GM21723 (cell line): ENCODE measurements at regions not wholly inside any gene's neighbourhood (a gene's known extent, or its start where the extent isn't known, plus 50 kb on each side); places are given as distances from the start of the nearest gene placed in this dataset.
"Not testable (repeated sequence)": the region's sequence is repeated elsewhere in the genome, so short reads cannot be mapped to it uniquely, and the experiment has no call there.

ENCODE experiments used
- ATAC-seq: cut with Tn5 transposase; IDR thresholded peaks from one replicate; pipeline ENCODE4 v1.9.1; 2021; ENCODE audit warnings: mild to moderate bottlenecking, moderate library complexity; ENCODE audit not compliant: unreplicated experiment

GRCh38 chr7:131653418-131654248, 97.2 kb upstream of the PODXL start:
- ATAC-seq: no peak

DNA sequence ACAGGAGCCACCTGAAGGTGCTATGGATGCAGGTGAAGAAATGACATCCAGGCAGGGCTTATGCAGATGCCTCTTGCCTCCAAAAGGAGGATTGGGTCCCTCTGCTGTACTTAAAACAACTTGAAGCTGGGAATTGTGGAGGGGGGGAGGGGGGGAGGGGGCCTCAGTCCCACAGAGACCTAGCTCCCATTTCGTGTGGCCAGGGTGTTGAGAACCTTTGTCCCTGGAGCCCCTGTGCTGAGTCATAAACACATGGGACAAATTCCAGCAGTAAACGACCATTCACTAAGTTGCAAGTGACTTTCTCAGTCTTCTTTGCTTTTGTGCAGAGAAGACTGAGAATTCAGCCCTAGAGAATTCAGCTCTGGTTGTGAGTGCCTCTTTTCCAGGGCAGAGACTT, 96.5 kb upstream of the PODXL start:
- ATAC-seq: no peak

GRCh38 chr7:131652194-131652593, 95.8 kb upstream of the PODXL start:
- ATAC-seq: no peak

DNA sequence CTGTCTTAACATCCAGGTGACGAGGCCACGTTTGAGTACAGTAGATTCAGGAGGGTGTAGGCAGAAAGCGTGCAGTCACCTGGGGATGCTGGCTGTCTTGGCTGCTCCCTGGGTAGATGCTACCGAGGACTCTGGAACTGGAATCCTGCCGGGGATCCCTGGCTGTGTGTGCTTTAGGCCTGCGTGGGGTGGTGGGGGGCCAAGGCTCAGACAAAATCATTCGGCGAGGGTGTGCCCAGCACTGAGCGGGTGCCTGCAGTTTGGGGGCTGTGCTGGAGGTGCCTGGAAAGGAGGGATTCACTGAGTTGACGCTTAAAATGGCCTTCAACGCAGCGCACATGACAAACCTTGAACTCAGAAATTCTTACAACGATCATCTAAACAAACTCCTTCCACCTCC, 93.5 kb upstream of the PODXL start:
- ATAC-seq: no peak

DNA sequence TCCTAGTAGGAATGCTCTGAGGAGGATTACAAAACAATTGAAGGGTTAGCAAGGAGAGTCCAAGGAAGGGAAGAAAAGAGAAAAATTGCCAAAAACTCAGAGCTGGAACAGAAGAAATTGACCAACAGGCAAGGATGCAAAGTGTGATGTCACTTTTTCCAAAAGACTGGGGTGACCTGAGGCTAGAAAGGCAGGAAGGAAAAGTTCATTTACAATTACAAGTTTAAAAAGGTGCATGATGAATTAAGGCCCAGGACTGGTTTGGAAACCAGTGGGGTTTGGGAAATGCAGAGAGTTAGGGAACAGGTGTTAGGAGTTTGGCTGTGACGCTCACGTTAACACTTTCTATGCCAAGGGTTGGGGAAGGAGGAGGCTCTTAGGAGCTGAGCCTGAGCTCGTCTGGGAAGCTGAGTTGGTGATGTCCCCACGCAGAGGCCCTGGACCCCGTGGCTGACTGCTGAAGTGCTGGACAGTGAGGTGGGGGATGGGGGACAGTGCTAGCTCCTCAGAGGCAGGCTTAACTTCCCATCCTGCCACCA, 92.6 kb upstream of the PODXL start:
- ATAC-seq: no peak

- ATAC-seq: no peak
Measured at GRCh38 chr7:131648491-131648890, 92.1 kb upstream of the PODXL start.

GRCh38 chr7:131646203-131646602, 89.8 kb upstream of the PODXL start:
- ATAC-seq: no peak

- ATAC-seq: no peak
Measured at GRCh38 chr7:131642429-131642828, 86.0 kb upstream of the PODXL start.

DNA sequence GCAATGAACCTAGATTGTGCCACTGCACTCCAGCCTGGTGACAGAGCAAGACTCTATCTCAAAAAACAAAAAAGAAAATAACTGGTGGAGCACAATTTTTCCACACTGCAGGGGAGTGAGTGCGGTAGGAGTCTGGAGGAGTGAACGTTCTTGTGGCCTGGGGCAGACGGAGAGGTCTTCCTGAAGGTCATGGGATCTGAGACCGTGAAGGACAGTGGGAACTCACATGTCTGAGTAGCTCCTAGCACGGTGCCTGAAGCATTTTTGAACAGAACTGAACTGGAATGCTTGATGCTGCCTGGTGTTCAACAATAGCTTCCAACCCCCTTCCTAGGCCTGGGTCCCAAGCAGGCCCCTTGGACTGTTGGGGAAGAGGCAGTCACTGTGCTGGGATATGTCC, 84.3 kb upstream of the PODXL start:
- no peak for ATAC-seq

DNA sequence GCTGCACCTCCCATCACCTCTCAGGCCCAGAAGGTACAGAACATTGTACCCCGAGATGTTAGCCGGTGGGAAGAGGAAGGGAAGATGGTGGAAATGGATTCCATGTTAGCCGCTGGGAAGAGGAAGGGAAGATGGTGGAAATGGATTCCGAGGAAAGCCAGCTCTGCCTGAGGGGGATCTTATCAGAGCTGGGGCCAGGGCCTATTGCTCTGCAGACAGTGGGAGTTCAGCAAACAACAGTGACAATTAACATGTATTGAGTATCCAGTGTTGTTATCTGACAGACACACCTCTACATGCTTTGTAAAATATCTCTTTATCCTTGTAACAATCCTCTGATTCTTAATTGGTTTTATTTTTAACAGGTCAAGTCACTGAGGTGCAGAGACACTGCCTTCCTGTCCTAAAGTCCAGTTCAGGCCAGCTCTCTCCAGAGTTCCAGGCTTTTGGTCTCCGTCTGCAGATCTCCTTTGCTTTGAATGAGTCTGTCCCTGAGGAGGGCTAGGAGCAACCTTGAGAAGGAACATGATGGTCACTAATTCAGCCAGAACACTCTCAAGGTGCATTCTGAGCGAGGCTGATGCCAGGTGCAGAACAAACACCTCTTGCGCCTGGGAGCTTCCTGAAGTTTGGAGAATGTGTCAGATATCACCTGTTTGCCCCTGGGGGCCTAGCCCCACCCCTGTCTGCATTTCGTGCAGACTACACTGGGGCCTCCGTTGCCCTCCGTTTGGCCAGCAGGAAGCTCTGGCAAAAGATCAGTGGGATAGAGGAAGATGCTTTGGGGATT, 82.4 kb upstream of the PODXL start:
- ATAC-seq: no peak

- no peak for ATAC-seq
Measured at GRCh38 chr7:131637859-131638258, 81.4 kb upstream of the PODXL start.

- no peak for ATAC-seq
Measured at GRCh38 chr7:131636092-131636491, 79.7 kb upstream of the PODXL start.

GRCh38 chr7:131634197-131634596, 77.8 kb upstream of the PODXL start:
- not testable (repeated sequence) for ATAC-seq

DNA sequence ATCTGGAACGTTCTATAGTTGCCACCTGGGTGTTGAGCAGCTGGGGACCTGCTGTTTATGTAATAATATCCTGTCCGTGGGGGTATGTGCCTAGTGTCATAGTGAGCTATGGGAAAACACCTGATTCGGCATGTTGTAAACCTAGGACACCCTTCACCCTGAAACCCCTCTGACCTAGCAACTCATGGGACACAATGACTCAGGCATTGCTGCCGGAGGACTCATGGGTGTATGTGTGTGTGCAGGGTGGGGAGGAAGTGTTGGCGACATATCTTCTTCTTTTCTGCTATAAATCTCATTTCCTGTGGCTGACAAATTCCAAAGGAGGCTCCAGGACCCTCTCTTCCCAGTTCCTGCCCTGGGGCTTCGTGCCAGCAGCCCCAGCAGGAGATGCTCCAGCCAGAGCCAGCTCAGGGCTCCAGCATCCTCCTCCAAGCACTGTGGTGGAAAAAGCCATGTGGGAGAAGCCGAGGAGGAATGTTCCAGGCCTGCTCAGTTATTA, 77.0 kb upstream of the PODXL start:
- ATAC-seq: no peak

- ATAC-seq: no peak
Measured at GRCh38 chr7:131630427-131630826, 74.0 kb upstream of the PODXL start.

- ATAC-seq: no peak
Measured at GRCh38 chr7:131629217-131629882, 72.9 kb upstream of the PODXL start.

DNA sequence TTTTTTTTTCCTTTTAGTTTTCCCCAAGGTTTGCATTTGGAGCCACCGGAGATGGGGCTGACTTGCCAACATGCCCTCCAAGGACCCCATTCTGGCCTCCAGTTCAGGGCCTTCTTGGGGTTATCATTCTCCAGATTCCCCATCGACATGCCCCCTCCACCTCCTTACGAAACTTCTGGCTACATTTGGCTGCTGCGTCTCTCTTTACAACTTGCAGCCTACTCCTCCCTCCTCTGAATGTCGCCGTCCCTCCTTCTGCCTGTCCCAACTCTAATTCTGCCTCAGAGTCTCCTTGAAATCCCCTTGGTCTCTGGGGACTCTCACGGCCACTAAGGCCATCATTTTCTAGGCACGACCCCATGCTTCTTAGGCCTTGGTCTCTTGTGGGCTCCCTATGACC, 72.2 kb upstream of the PODXL start:
- no peak for ATAC-seq

DNA sequence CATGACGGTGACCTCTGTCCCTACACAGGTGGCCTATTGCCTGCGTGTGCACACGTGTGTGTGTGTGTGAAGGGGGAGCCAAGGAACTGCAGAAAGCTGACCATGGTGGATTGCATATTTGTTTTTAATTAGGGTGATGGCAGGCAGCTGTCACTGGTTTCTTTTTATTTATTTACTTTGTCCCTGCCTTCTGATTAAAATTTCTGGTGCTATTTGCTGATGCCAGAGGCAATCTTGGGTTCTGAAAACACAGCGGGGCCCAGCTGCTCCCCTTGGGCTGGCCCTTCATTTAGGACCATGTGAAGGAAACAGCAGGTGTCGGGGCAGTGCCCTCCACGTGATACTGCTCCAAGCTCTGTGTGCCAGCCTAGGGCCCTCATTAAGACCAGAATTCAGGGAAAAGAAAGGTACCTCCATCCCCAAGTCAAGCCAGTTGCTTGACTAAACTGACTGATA, 71.3 kb upstream of the PODXL start:
- no peak for ATAC-seq

- no peak for ATAC-seq
Measured at GRCh38 chr7:131626643-131627042, 70.2 kb upstream of the PODXL start.

DNA sequence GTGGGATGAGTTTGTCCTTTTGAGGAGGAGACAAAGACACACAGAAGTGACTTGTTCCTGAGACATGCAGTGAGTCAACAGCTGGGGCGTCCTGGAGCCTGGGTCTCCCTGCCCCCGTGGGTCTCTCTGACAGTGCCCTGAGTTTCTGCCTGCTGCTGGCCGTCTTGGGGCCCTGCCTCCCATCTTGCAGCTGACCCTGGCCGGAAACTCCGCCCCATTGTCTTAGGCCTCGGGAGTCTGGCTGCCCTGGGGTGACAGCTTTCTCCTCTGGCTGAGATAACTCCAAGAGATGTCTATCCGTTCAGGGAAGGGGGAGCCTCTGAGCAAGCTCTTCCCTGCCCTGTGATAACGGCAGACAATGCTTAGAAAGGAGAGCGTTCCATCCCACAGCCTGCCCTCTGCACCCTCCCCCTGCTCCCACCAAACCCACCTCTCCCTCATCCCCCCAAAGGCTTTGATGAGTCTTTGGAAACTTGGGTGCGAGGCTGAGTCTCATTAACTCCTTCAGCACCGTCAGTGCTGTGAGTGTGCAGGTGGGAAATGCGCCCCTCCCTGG, 69.5 kb upstream of the PODXL start:
- no peak for ATAC-seq

DNA sequence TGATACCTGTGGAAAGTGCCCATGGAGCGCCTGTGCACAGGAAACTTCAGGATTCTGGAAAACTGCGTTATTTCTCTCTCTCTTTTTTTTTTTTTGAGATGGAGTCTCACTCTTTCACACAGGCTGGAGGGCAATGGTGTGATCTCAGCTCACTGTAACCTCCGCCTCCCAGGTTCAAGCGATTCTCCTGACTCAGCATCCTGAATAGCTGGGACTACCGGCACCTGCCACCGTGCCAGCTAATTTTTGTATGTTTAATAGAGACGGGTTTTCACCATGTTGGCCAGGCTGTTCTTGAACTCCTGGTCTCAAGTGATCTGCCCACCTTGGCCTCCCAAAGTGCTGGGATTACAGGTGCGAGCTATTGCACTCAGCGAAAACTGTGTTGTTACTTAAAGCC, 68.9 kb upstream of the PODXL start:
- ATAC-seq: not testable (repeated sequence)
